Tibial artery (tissue), 4 donors: ENCODE measurements at regions not wholly inside any gene's neighbourhood (a gene's known extent, or its start where the extent isn't known, plus 50 kb on each side); places are given as distances from the start of the nearest gene placed in this dataset.

Experiments used
- DNase-seq, 2 donors: peaks; one replicate each; pipeline ENCODE4 v3.0.0-alpha.2; 2019
- H3K27ac ChIP-seq, 2 donors: fragments of 200-600 bp; sonication (generic) in 1 of 2; 1 replicate in 1 of 2; 2 replicates in 1 of 2; pipeline ENCODE4 v1.5.1; 2018 to 2019; ENCODE audit warnings: mild to moderate bottlenecking in 1 of 2
- H3K27me3 ChIP-seq, 2 donors: fragments of 200-600 bp; sonication (generic) in 1 of 2; one replicate each; pipeline versions ENCODE4 v1.5.1 to v1.6.0; 2016 to 2019
- H3K36me3 ChIP-seq, 3 donors: fragments of 200-600 bp; sonication (generic) in 2 of 3; one replicate each; pipeline ENCODE4 v1.5.1; 2016 to 2019; ENCODE audit warnings: mild to moderate bottlenecking in 2 of 3
- H3K4me1 ChIP-seq, 4 donors: fragments of 200-600 bp; sonication (generic) in 2 of 4; 1 replicate in 3 of 4; 2 replicates in 1 of 4; pipeline ENCODE4 v1.5.1; 2016 to 2019
- H3K4me3 ChIP-seq, 2 donors: fragments of 200-600 bp; sonication (generic) in 1 of 2; 1 replicate in 1 of 2; 2 replicates in 1 of 2; pipeline ENCODE4 v1.5.1; 2018 to 2019; ENCODE audit warnings: mild to moderate bottlenecking in 2 of 2
- H3K9me3 ChIP-seq, 3 donors: fragments of 200-600 bp; sonication (generic) in 1 of 3; one replicate each; pipeline ENCODE4 v1.5.1; 2016 to 2019
- CTCF ChIP-seq, 2 experiments: fragments of 200-600 bp in 1 of 2; fragments of 450-650 bp in 1 of 2; IDR thresholded peaks; one replicate each; pipeline ENCODE4 v1.5.1; 2017 to 2019; ENCODE audit warnings: antibody characterized with exemption in 2 of 2, mild to moderate bottlenecking in 1 of 2, moderate library complexity in 1 of 2
- intact Hi-C: fragments of 100-400 bp; cut with DNase I; formaldehyde crosslinking; loops from one replicate; pipeline ENCODE4 v1.15.0; 2023; ENCODE audit warnings: low total_unique reads

GRCh38 chr10:104579136-104579535 lies 62.0 kb upstream of the SORCS3 start:
- DNase-seq, result no peak
- no peak overlapping the region for H3K27ac ChIP-seq
- H3K4me1 ChIP-seq, result peaks cover 0 to 9% (median 0%) of the 10 kb centered on the region in 4 donors
- intact Hi-C loops, result no loop called here
- H3K9me3 ChIP-seq, result no peaks in the 10 kb centered on the region
- no peak overlapping the region for H3K4me3 ChIP-seq
- TF ChIP-seq CTCF (IDR thresholded peaks at IDR 0.05), result no peak
- no peaks in the 10 kb centered on the region for H3K36me3 ChIP-seq
- peaks cover 0 to 28% of the 10 kb centered on the region in 2 donors for H3K27me3 ChIP-seq

- no peak overlapping the region for H3K4me3 ChIP-seq
- no peaks in the 10 kb centered on the region for H3K9me3 ChIP-seq
- no peak overlapping the region for H3K27ac ChIP-seq
- peaks cover 0 to 9% (median 0%) of the 10 kb centered on the region in 4 donors for H3K4me1 ChIP-seq
- no peaks in the 10 kb centered on the region for H3K36me3 ChIP-seq
- peaks cover 0 to 32% of the 10 kb centered on the region in 2 donors for H3K27me3 ChIP-seq
- DNase-seq, result no peak
- TF ChIP-seq CTCF (IDR thresholded peaks at IDR 0.05), result no peak
- intact Hi-C loops, result no loop called here
These were observed 60.8 kb upstream of the SORCS3 start for GRCh38 chr10:104580321-104580720.

- no peaks in the 10 kb centered on the region for H3K36me3 ChIP-seq
- peaks cover 0 to 9% (median 0%) of the 10 kb centered on the region in 4 donors for H3K4me1 ChIP-seq
- no peak overlapping the region for H3K27ac ChIP-seq
- H3K4me3 ChIP-seq, result no peak overlapping the region
- intact Hi-C loops, result no loop called here
- TF ChIP-seq CTCF (IDR thresholded peaks at IDR 0.05), result peak; percentile 71 to 81
- DNase-seq, result peak; percentile 70 to 73
- peaks cover 0 to 32% of the 10 kb centered on the region in 2 donors for H3K27me3 ChIP-seq
- H3K9me3 ChIP-seq, result no peaks in the 10 kb centered on the region
These were observed 60.1 kb upstream of the SORCS3 start for GRCh38 chr10:104580774-104581675.

DNA sequence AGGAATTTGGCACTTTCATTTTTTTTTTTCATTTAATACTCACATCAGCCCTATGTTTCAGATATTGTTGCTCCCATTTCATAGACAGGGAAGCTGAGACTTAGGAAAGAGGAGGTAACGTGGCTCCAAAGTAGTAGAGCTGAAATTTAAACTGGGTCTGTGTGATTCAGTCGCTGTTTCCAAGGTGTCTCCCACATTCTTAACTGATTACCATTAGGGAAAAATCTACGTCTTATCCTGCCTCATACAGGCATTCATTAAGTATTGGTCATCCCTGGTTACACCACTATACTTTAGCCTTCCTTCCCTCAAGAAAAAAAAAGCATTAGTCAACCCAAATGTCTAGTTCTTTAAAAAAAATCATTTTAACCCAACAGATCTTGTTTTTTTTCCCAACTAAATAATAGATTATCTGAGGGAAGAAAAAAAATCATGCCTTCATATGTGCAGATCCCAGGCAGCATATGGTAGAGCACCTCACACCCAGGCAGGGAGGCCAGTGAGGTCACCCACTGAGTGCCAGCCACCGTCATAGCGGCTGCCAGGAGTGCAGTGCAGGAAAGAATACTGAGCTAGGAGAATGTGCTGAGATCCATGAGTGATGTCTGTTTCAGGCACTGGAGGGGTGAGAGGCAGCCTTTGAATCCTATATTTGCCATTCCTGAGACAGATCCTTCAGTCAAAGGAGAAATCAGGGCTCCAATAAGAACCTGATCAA lies 59.0 kb upstream of the SORCS3 start:
- Histone ChIP-seq H3K4me3 (no peak overlapping the region), H3K27me3 (peaks cover 0 to 32% of the 10 kb centered on the region in 2 donors), H3K4me1 (peaks cover 0 to 9% (median 0%) of the 10 kb centered on the region in 4 donors), H3K27ac (no peak overlapping the region), H3K9me3 (no peaks in the 10 kb centered on the region), H3K36me3 (no peaks in the 10 kb centered on the region)
- DNase-seq, result no peak
- intact Hi-C loops, result no loop called here
- no peak for TF ChIP-seq CTCF (IDR thresholded peaks at IDR 0.05)

GRCh38 chr10:104582602-104582951 lies 58.5 kb upstream of the SORCS3 start:
- no peak for DNase-seq
- intact Hi-C loops, result no loop called here
- H3K27me3 ChIP-seq, result peaks cover 0 to 32% of the 10 kb centered on the region in 2 donors
- no peak overlapping the region for H3K27ac ChIP-seq
- H3K4me3 ChIP-seq, result no peak overlapping the region
- peaks cover 0 to 9% (median 0%) of the 10 kb centered on the region in 4 donors for H3K4me1 ChIP-seq
- H3K9me3 ChIP-seq, result no peaks in the 10 kb centered on the region
- TF ChIP-seq CTCF (IDR thresholded peaks at IDR 0.05), result no peak
- H3K36me3 ChIP-seq, result no peaks in the 10 kb centered on the region
